Colonic mucosa (tissue), 4 donors: ENCODE measurements at regions not wholly inside any gene's neighbourhood (a gene's known extent, or its start where the extent isn't known, plus 50 kb on each side); places are given as distances from the start of the nearest gene placed in this dataset.

Experiments
- DNase-seq: peaks from one replicate; pipeline ENCODE4 v3.0.0-alpha.2; 2020
- H3K27ac ChIP-seq: fragments of 200-600 bp; one replicate; pipeline ENCODE4 v1.8.0; 2021
- H3K27me3 ChIP-seq: fragments of 200-600 bp; one replicate; pipeline ENCODE4 v1.8.0; 2021
- H3K36me3 ChIP-seq: fragments of 200-600 bp; one replicate; pipeline ENCODE4 v1.8.0; 2021
- H3K4me1 ChIP-seq: fragments of 200-600 bp; one replicate; pipeline ENCODE4 v1.8.0; 2021; ENCODE audit warnings: mild to moderate bottlenecking
- H3K4me3 ChIP-seq: fragments of 200-600 bp; one replicate; pipeline ENCODE4 v1.8.0; 2021
- H3K9ac ChIP-seq, 2 donors: one replicate each; pipeline ENCODE4 v1.7.0; 2013; ENCODE audit warnings: control low read depth in 2 of 2, low read depth in 2 of 2, low read length in 2 of 2
- H3K9me3 ChIP-seq: fragments of 200-600 bp; one replicate; pipeline ENCODE4 v1.8.0; 2021
- CTCF ChIP-seq: fragments of 200-600 bp; IDR thresholded peaks from one replicate; pipeline ENCODE4 v1.8.0; 2022; ENCODE audit warnings: antibody characterized with exemption, mild to moderate bottlenecking
- intact Hi-C: fragments of 100-400 bp; cut with DNase I; formaldehyde crosslinking; loops from one replicate; pipeline ENCODE4 v1.14.1; 2022
- donor health status: healthy.
- donor health status: DM: no; HTN: no; CAD: no.
- donor health status: DM: no; HTN: no; CAD: no.

DNA sequence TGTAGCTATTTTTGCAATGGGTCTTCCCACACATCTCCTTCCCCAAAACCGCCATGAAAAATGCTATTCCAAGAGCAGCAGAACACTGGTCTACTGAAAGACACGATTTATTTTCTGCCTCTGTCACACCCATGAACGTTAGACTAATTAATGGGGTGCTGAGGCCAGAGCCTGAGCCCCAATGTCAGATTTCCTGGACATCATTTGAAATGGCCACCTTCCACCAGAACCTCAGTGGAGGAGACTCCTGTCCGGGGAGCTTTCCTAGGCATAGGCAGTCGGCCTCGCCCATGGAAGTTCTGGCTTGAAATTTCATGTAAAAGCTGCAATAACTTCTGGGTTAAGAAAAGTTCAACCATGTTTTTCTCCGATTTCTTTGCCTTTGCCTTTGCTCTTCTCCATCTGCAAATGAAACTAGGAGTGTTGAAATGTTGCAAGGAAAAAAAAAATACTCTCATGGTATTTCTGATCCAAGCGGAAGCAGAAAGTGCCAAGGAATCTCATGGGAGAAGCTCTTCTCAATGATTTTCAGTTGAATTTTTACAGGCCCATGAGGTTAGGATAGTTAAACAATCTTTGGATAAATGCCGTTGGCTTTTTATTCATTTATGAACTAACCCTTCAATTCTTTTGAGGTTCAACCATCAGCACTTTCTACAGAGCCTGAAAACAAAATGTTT lies 570.8 kb upstream of the MGMT start:
- H3K36me3 ChIP-seq: no peaks in the 10 kb centered on the region
- no peak overlapping the region for H3K4me3 ChIP-seq
- H3K9me3 ChIP-seq: no peaks in the 10 kb centered on the region
- no peak overlapping the region for H3K9ac ChIP-seq
- no peak for DNase-seq
- TF ChIP-seq CTCF: no peak
- no peak overlapping the region for H3K27ac ChIP-seq
- no peaks in the 10 kb centered on the region for H3K27me3 ChIP-seq
- H3K4me1 ChIP-seq: no peaks in the 10 kb centered on the region
- intact Hi-C loops: no loop called here

- DNase-seq: no peak
- H3K27ac ChIP-seq: no peak overlapping the region
These were observed 570.1 kb upstream of the MGMT start for GRCh38 chr10:128896963-128897362.

GRCh38 chr10:128897401-128898129 lies 569.5 kb upstream of the MGMT start:
- H3K9ac ChIP-seq: no peak overlapping the region
- DNase-seq: no peak
- H3K36me3 ChIP-seq: no peaks in the 10 kb centered on the region
- no peak for TF ChIP-seq CTCF
- intact Hi-C loops: no loop called here
- H3K4me3 ChIP-seq: no peak overlapping the region
- H3K9me3 ChIP-seq: no peaks in the 10 kb centered on the region
- H3K27me3 ChIP-seq: no peaks in the 10 kb centered on the region
- H3K27ac ChIP-seq: no peak overlapping the region
- no peaks in the 10 kb centered on the region for H3K4me1 ChIP-seq

More at GRCh38 chr10:128896963-128897362, 570.1 kb upstream of the MGMT start:
- intact Hi-C loops: no loop called here
- Histone ChIP-seq H3K36me3 (no peaks in the 10 kb centered on the region), H3K27me3 (no peaks in the 10 kb centered on the region), H3K9me3 (no peaks in the 10 kb centered on the region), H3K4me3 (no peak overlapping the region), H3K4me1 (no peaks in the 10 kb centered on the region), H3K9ac (no peak overlapping the region)
- TF ChIP-seq CTCF: no peak

DNA sequence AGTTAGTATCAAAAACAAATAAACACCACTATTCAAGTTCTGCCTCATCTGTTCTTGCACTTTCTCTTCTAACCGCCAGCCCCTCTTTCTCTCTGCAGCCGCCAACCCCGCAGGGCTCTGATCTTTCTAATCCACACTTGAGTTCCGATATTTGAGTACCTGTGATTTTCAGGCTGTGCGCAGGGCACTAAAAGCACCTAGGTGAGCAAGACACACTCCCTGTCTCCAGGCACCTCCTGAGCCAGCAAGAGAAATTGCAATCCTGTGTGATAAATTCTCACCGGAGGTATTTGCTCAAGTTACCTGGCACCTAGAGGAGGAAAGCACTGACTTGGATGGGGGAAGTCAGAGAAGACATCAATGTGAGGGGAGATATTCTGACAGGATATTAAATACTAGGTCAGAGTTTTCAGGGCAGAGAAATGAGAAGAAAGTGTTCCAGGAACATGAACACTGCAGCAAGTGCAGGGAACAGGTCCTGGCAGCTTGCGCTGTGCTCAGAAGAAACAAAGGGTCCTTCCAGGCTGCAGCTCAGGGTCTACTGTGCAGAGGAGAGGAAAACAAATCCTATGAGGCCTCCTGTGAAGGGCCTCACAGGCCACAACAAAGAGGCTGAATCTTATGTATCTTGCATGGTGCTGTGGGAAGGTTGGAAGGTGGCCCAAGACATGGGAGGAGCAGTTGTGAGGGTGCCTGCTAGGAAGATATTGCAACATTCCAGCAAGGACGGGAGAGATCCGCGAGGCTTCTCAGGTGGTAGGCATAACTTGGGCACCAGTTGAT lies 568.7 kb upstream of the MGMT start:
- TF ChIP-seq CTCF: no peak
- H3K27ac ChIP-seq: no peak overlapping the region
- no peaks in the 10 kb centered on the region for H3K36me3 ChIP-seq
- H3K9ac ChIP-seq: no peak overlapping the region
- intact Hi-C loops: no loop called here
- DNase-seq: no peak
- no peaks in the 10 kb centered on the region for H3K4me1 ChIP-seq
- no peak overlapping the region for H3K4me3 ChIP-seq
- no peaks in the 10 kb centered on the region for H3K9me3 ChIP-seq
- no peaks in the 10 kb centered on the region for H3K27me3 ChIP-seq

- Histone ChIP-seq H3K27me3 (no peaks in the 10 kb centered on the region), H3K4me1 (no peaks in the 10 kb centered on the region), H3K4me3 (no peak overlapping the region), H3K9me3 (no peaks in the 10 kb centered on the region), H3K27ac (no peak overlapping the region), H3K36me3 (no peaks in the 10 kb centered on the region), H3K9ac (no peak overlapping the region)
- DNase-seq: no peak
- intact Hi-C loops: no loop called here
- no peak for TF ChIP-seq CTCF
These were observed 568.2 kb upstream of the MGMT start for GRCh38 chr10:128898916-128899195.
